Glutamatergic neuron (in vitro differentiated cells): ENCODE measurements at regions not wholly inside any gene's neighbourhood (a gene's known extent, or its start where the extent isn't known, plus 50 kb on each side); places are given as distances from the start of the nearest gene placed in this dataset.
A peak's percentile ranks its signal among the peaks of the same experiment; 100 is the strongest.

ENCODE experiments used
- DNase-seq: peaks from one replicate; pipeline ENCODE4 v3.0.0; 2022
- H3K27ac Mint-ChIP-seq: one replicate; pipeline ENCODE4 v1.8.0; 2020; ENCODE audit warnings: mild to moderate bottlenecking, mixed read lengths, inconsistent platforms; ENCODE audit not compliant: unreplicated experiment
- H3K27me3 Mint-ChIP-seq: one replicate; pipeline ENCODE4 v1.8.0; 2020; ENCODE audit warnings: mild to moderate bottlenecking, moderate library complexity, mixed read lengths, inconsistent platforms; ENCODE audit not compliant: unreplicated experiment
- H3K36me3 Mint-ChIP-seq: one replicate; pipeline ENCODE4 v1.8.0; 2020; ENCODE audit warnings: mild to moderate bottlenecking, mixed read lengths, inconsistent platforms; ENCODE audit not compliant: unreplicated experiment
- H3K4me1 Mint-ChIP-seq: one replicate; pipeline ENCODE4 v1.8.0; 2020; ENCODE audit warnings: mild to moderate bottlenecking, low read depth, mixed read lengths, inconsistent platforms; ENCODE audit not compliant: unreplicated experiment
- H3K4me3 Mint-ChIP-seq: one replicate; pipeline ENCODE4 v1.8.0; 2020; ENCODE audit warnings: mild to moderate bottlenecking, mixed read lengths, inconsistent platforms; ENCODE audit not compliant: unreplicated experiment
- H3K9me3 Mint-ChIP-seq: one replicate; pipeline ENCODE4 v1.8.0; 2020; ENCODE audit warnings: mild to moderate bottlenecking, moderate library complexity, mixed read lengths, inconsistent platforms; ENCODE audit not compliant: unreplicated experiment
- TF ChIP-seq, protein P1 (sequence below): fragments of 200-600 bp; sonication (generic); IDR thresholded peaks from one replicate; pipeline ENCODE4 v1.5.0; 2021; ENCODE audit not compliant: partially characterized antibody, unreplicated experiment

DNA sequence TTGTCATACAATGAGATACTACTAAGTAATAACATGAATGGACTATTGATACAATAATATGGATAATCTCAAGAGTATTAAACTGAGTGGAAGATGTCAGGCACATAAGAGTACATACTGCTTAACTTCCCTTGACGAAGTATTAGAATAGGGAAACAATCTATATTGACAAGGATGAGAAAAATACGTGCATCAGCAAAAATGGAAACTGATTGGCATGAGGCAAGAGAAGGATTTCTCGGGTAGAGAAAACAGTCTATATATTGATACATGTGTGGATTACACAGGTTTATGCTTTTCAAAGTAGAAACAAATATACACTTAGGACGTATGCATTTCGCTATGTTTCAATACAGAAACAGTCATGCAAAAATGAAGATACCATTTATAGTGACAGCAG lies 57.4 kb downstream of the PRR20E start:
- Mint-ChIP-seq H3K4me3 (no peak overlapping the region), H3K4me1 (peaks cover 8% of the 10 kb centered on the region), H3K36me3 (no peaks in the 10 kb centered on the region), H3K27me3 (no peaks in the 10 kb centered on the region), H3K27ac (no peak overlapping the region), H3K9me3 (no peaks in the 10 kb centered on the region)
- no peak for DNase-seq
- TF ChIP-seq, protein P1, sequence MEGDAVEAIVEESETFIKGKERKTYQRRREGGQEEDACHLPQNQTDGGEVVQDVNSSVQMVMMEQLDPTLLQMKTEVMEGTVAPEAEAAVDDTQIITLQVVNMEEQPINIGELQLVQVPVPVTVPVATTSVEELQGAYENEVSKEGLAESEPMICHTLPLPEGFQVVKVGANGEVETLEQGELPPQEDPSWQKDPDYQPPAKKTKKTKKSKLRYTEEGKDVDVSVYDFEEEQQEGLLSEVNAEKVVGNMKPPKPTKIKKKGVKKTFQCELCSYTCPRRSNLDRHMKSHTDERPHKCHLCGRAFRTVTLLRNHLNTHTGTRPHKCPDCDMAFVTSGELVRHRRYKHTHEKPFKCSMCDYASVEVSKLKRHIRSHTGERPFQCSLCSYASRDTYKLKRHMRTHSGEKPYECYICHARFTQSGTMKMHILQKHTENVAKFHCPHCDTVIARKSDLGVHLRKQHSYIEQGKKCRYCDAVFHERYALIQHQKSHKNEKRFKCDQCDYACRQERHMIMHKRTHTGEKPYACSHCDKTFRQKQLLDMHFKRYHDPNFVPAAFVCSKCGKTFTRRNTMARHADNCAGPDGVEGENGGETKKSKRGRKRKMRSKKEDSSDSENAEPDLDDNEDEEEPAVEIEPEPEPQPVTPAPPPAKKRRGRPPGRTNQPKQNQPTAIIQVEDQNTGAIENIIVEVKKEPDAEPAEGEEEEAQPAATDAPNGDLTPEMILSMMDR: no peak

DNA sequence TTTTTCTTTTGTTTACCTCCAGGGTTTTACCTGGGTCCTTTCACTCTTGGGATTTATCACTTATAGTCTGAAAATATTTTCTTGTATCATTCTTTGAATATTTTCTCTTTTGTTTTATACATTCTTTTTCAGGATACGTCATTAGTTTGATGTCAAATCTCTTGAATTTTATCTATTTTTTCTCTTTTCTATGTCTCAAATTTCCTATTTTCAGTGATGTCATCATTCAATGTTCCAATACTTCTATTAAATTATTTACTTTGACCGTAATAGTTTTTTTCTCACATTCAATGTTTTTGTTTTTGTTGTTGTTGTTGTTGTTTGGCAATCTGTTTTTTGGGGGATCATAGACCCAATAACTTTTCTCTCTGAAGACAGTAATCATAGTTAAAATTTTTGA lies 83.5 kb downstream of the PRR20E start:
- H3K27ac Mint-ChIP-seq: no peak overlapping the region
- peaks cover 3% of the 10 kb centered on the region for H3K9me3 Mint-ChIP-seq
- H3K36me3 Mint-ChIP-seq: no peaks in the 10 kb centered on the region
- no peak overlapping the region for H3K4me3 Mint-ChIP-seq
- H3K27me3 Mint-ChIP-seq: peaks cover 5% of the 10 kb centered on the region
- TF ChIP-seq, protein P1: no peak
- H3K4me1 Mint-ChIP-seq: peaks cover 18% of the 10 kb centered on the region
- no peak for DNase-seq

DNA sequence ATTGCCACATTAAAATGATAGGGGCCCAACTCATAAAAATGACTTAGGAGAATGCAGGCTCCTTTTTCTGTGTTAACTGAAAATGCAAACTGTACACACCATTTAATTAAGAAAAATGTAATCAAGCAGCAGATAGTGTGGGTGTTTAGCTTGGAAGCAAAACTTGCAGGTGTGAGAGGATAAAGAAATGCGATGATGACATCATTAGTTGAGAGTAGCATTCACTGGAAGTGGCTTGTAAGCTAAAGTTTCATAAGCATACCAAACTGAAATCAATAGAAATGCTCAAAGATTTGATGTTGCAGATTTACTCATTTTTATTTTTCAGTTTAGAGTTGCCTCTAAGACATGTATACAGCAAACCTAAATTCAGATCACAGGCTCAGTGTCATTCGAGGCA lies 86.6 kb downstream of the PRR20E start:
- H3K36me3 Mint-ChIP-seq: no peaks in the 10 kb centered on the region
- peaks cover 3% of the 10 kb centered on the region for H3K9me3 Mint-ChIP-seq
- peaks cover 7% of the 10 kb centered on the region for H3K27me3 Mint-ChIP-seq
- peaks cover 13% of the 10 kb centered on the region for H3K4me1 Mint-ChIP-seq
- TF ChIP-seq, protein P1: no peak
- H3K27ac Mint-ChIP-seq: no peak overlapping the region
- H3K4me3 Mint-ChIP-seq: no peak overlapping the region
- no peak for DNase-seq

DNA sequence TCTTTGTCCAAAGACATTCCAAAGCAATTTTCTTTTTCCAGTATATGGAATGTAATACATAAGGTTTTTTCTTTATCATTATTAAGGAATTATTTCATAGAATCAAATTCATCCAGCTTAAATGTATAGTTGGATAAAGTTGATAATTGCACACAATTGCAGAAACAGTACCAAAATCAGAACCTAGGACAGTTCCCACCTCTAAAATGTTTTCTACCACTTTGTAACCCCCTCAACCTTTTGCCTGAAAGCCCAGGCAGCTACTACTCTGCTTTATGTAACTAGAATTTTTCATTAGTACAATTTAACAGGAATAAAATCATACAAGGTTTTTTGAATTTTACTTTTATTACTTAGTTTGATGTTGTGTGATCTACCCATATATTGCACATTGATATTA lies 98.0 kb downstream of the PRR20E start:
- DNase-seq: no peak
- H3K36me3 Mint-ChIP-seq: no peaks in the 10 kb centered on the region
- H3K4me3 Mint-ChIP-seq: no peak overlapping the region
- H3K27ac Mint-ChIP-seq: no peak overlapping the region
- H3K9me3 Mint-ChIP-seq: peaks cover 4% of the 10 kb centered on the region
- no peaks in the 10 kb centered on the region for H3K4me1 Mint-ChIP-seq
- H3K27me3 Mint-ChIP-seq: no peaks in the 10 kb centered on the region
- TF ChIP-seq, protein P1: no peak

DNA sequence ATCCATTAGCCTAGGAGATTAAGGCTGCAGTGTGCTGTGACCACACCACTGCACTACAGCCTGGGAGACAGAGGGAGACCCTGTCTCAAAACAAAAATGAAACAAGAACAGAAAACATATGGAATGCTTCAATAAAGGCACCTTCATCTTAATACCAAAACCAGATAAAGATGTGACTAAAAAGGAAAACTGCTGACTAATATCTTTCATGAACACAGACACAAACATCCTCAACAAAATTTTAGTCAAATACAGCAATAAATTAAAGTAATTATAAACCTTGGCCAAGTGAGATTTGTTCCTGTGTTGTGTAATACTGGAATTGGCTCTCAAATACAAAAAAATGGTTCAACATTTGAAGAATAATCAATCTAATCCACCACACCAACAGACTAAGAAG lies 103.5 kb downstream of the PRR20E start:
- Mint-ChIP-seq H3K27ac (peak overlapping the region; percentile 78), H3K4me1 (peaks cover 18% of the 10 kb centered on the region), H3K9me3 (peaks cover 6% of the 10 kb centered on the region), H3K4me3 (no peak overlapping the region), H3K27me3 (no peaks in the 10 kb centered on the region), H3K36me3 (no peaks in the 10 kb centered on the region)
- TF ChIP-seq, protein P1: no peak
- DNase-seq: no peak
